Ectodermal cell (in vitro differentiated cells): ENCODE measurements at regions not wholly inside any gene's neighbourhood (a gene's known extent, or its start where the extent isn't known, plus 50 kb on each side); places are given as distances from the start of the nearest gene placed in this dataset.
"Not testable (repeated sequence)": the region's sequence is repeated elsewhere in the genome, so short reads cannot be mapped to it uniquely, and the experiment has no call there.

Experiments
- H3K27ac ChIP-seq: 2 replicates; pipeline ENCODE4 v1.7.0; 2013; ENCODE audit warnings: mild to moderate bottlenecking, low read depth, low read length; ENCODE audit not compliant: insufficient read depth, poor library complexity, severe bottlenecking
- H3K27me3 ChIP-seq: 2 replicates; pipeline ENCODE4 v1.7.0; 2013; ENCODE audit warnings: mild to moderate bottlenecking, low read length; ENCODE audit not compliant: insufficient read depth, control insufficient read depth, poor library complexity, severe bottlenecking
- H3K36me3 ChIP-seq: one replicate; pipeline ENCODE4 v1.7.0; 2013; ENCODE audit warnings: low read length; ENCODE audit not compliant: control insufficient read depth, insufficient read depth
- H3K4me1 ChIP-seq: one replicate; pipeline ENCODE4 v1.7.0; 2013; ENCODE audit warnings: low read length; ENCODE audit not compliant: control insufficient read depth, insufficient read depth
- H3K4me3 ChIP-seq: 2 replicates; pipeline ENCODE4 v1.7.0; 2013; ENCODE audit warnings: low read depth, low read length, control low read depth; ENCODE audit not compliant: insufficient read depth
- H3K9me3 ChIP-seq: 2 replicates; pipeline ENCODE4 v1.7.0; 2013; ENCODE audit warnings: mild to moderate bottlenecking, low read length, moderate library complexity; ENCODE audit not compliant: control insufficient read depth
- WGBS, 2 experiments: methylation state at CpG; one replicate each; pipeline ENCODE4 v1.1.7; 2013; ENCODE audit warnings: missing lambda C conversion rate in 2 of 2; 5-methylcytosine and 5-hydroxymethylcytosine counted together

GRCh38 chr4:157722146-157722545, 450.7 kb downstream of the GASK1B start:
- no peaks in the 10 kb centered on the region for H3K36me3 ChIP-seq
- no peaks in the 10 kb centered on the region for H3K4me1 ChIP-seq
- no peak overlapping the region for H3K27ac ChIP-seq
- H3K9me3 ChIP-seq, result no peaks in the 10 kb centered on the region
- H3K27me3 ChIP-seq, result no peaks in the 10 kb centered on the region
- H3K4me3 ChIP-seq, result no peak overlapping the region

GRCh38 chr4:157713342-157713741, 459.5 kb downstream of the GASK1B start:
- Histone ChIP-seq H3K27me3 (no peaks in the 10 kb centered on the region), H3K27ac (no peak overlapping the region), H3K9me3 (no peaks in the 10 kb centered on the region), H3K4me1 (no peaks in the 10 kb centered on the region), H3K4me3 (no peak overlapping the region), H3K36me3 (no peaks in the 10 kb centered on the region)
- WGBS, 2 experiments, result 86 to 87% methylated on average over 4 of the region's 4 CpGs

GRCh38 chr4:157706155-157706554, 466.7 kb downstream of the GASK1B start:
- H3K27me3 ChIP-seq, result no peaks in the 10 kb centered on the region
- no peak overlapping the region for H3K27ac ChIP-seq
- no peak overlapping the region for H3K4me3 ChIP-seq
- H3K4me1 ChIP-seq, result no peaks in the 10 kb centered on the region
- H3K9me3 ChIP-seq, result no peaks in the 10 kb centered on the region
- 90 to 96% methylated on average over 2 of the region's 2 CpGs for WGBS, 2 experiments
- no peaks in the 10 kb centered on the region for H3K36me3 ChIP-seq

GRCh38 chr4:157702831-157703230, 470.0 kb downstream of the GASK1B start:
- Histone ChIP-seq H3K36me3 (no peaks in the 10 kb centered on the region), H3K27me3 (no peaks in the 10 kb centered on the region), H3K9me3 (no peaks in the 10 kb centered on the region), H3K4me1 (no peaks in the 10 kb centered on the region), H3K27ac (no peak overlapping the region), H3K4me3 (no peak overlapping the region)
- 88 to 93% methylated on average over 2 of the region's 3 CpGs for WGBS, 2 experiments

- H3K27me3 ChIP-seq, result no peaks in the 10 kb centered on the region
- no peaks in the 10 kb centered on the region for H3K36me3 ChIP-seq
- H3K9me3 ChIP-seq, result no peaks in the 10 kb centered on the region
- no peak overlapping the region for H3K4me3 ChIP-seq
- no peaks in the 10 kb centered on the region for H3K4me1 ChIP-seq
- WGBS, 2 experiments, result 47 to 50% methylated on average over 2 of the region's 3 CpGs
- H3K27ac ChIP-seq, result no peak overlapping the region
Observed at GRCh38 chr4:157701695-157701994, 471.2 kb downstream of the GASK1B start.

- H3K4me1 ChIP-seq, result no peaks in the 10 kb centered on the region
- H3K36me3 ChIP-seq, result no peaks in the 10 kb centered on the region
- 88 to 94% methylated on average over 3 of the region's 3 CpGs for WGBS, 2 experiments
- H3K27me3 ChIP-seq, result no peaks in the 10 kb centered on the region
- H3K27ac ChIP-seq, result no peak overlapping the region
- H3K4me3 ChIP-seq, result no peak overlapping the region
- no peaks in the 10 kb centered on the region for H3K9me3 ChIP-seq
Observed at GRCh38 chr4:157700898-157701694, 471.7 kb downstream of the GASK1B start.

GRCh38 chr4:157689476-157689875, 468.9 kb downstream of the GRIA2 start:
- no peaks in the 10 kb centered on the region for H3K4me1 ChIP-seq
- H3K36me3 ChIP-seq, result no peaks in the 10 kb centered on the region
- H3K9me3 ChIP-seq, result no peaks in the 10 kb centered on the region
- no peak overlapping the region for H3K4me3 ChIP-seq
- 87 to 91% methylated on average over 1 of the region's 1 CpG for WGBS, 2 experiments
- H3K27ac ChIP-seq, result no peak overlapping the region
- H3K27me3 ChIP-seq, result no peaks in the 10 kb centered on the region

- Histone ChIP-seq H3K4me3 (no peak overlapping the region), H3K36me3 (no peaks in the 10 kb centered on the region), H3K9me3 (no peaks in the 10 kb centered on the region), H3K4me1 (no peaks in the 10 kb centered on the region), H3K27ac (no peak overlapping the region), H3K27me3 (no peaks in the 10 kb centered on the region)
- WGBS, 2 experiments, result 83 to 100% methylated on average over 1 of the region's 1 CpG
Observed at GRCh38 chr4:157687971-157688370, 467.4 kb downstream of the GRIA2 start.

GRCh38 chr4:157679326-157679725, 458.8 kb downstream of the GRIA2 start:
- H3K27me3 ChIP-seq, H3K36me3 ChIP-seq, H3K27ac ChIP-seq, H3K9me3 ChIP-seq, H3K4me3 ChIP-seq, H3K4me1 ChIP-seq: not testable (repeated sequence)

- Histone ChIP-seq H3K9me3 (peaks cover 2% of the 10 kb centered on the region), H3K36me3 (no peaks in the 10 kb centered on the region), H3K27ac (no peak overlapping the region), H3K4me3 (no peak overlapping the region), H3K4me1 (no peaks in the 10 kb centered on the region), H3K27me3 (no peaks in the 10 kb centered on the region)
- WGBS, 2 experiments, result 88 to 92% methylated on average over 3 of the region's 3 CpGs
Observed at GRCh38 chr4:157678478-157678877, 457.9 kb downstream of the GRIA2 start.

- Histone ChIP-seq H3K9me3 (peaks cover 2% of the 10 kb centered on the region), H3K27ac (no peak overlapping the region), H3K36me3 (no peaks in the 10 kb centered on the region), H3K4me1 (no peaks in the 10 kb centered on the region), H3K4me3 (no peak overlapping the region), H3K27me3 (no peaks in the 10 kb centered on the region)
- 85% methylated on average over 5 to 6 of the region's 6 CpGs for WGBS, 2 experiments
Observed at GRCh38 chr4:157674699-157675098, 454.2 kb downstream of the GRIA2 start.
